ENCODE measurements at regions not wholly inside any gene's neighbourhood (a gene's known extent, or its start where the extent isn't known, plus 50 kb on each side); places are given as distances from the start of the nearest gene placed in this dataset.

- no TSS peak for BruUV-seq (replicated peaks)
- no peak for ATAC-seq
- Histone ChIP-seq H3K9me3 (replicated peaks; ENCODE audit: control insufficient read depth, insufficient read depth, low read depth, low read length) (no peaks in the 10 kb centered on the region), H3K27ac (ENCODE audit: extremely low read depth, low read depth, low read length) (no peak overlapping the region), H2AFZ (ENCODE audit: low read depth, low read length) (no peak overlapping the region), H4K20me1 (replicated peaks; ENCODE audit: control insufficient read depth, insufficient read depth, low read length) (no peaks in the 10 kb centered on the region), H3K4me1 (replicated peaks in 1 of 2; ENCODE audit: control insufficient read depth in 2 of 2, insufficient read depth in 2 of 2, low read length in 2 of 2) (no peaks in the 10 kb centered on the region), H3K36me3 (ENCODE audit: control insufficient read depth, insufficient read depth, low read length) (no peaks in the 10 kb centered on the region), H3K9me1 (ENCODE audit: control insufficient read depth, insufficient read depth, low read length) (no peaks in the 10 kb centered on the region), H3K79me2 (ENCODE audit: control insufficient read depth, insufficient read depth, low read length) (no peaks in the 10 kb centered on the region), H3K4me3 (no peak overlapping the region), H3K9ac (ENCODE audit: insufficient read depth in 1 of 2, low read depth in 2 of 2, low read length in 2 of 2) (no peak overlapping the region), H3K27me3 (ENCODE audit: control insufficient read depth in 2 of 2, insufficient read depth in 2 of 2, low read length in 2 of 2) (no peaks in the 10 kb centered on the region), H3K4me2 (ENCODE audit: insufficient read depth, low read length) (no peak overlapping the region)
- no peak for DNase-seq (ENCODE audit: extremely low read depth in 1 of 4, low spot score in 3 of 4)
- no peak for FAIRE-seq
- in situ Hi-C loops (cut with MboI) = no loop called here
- intact Hi-C loops (cut with micrococcal nuclease) = no loop called here
- ChIA-PET POLR2A (no interaction called here), CTCF (ENCODE audit: low intra/inter-chr PET ratio) (no interaction called here)
- TF ChIP-seq FOXA1 (IDR thresholded peaks at IDR 0.05; ENCODE audit: borderline replicate concordance) = no peak
- TF ChIP-seq ARID2 (IDR thresholded peaks at IDR 0.05) = no peak
- no peak for TF ChIP-seq GTF2A2 (tag; IDR thresholded peaks at IDR 0.05)
- TF ChIP-seq RBM15 (IDR thresholded peaks at IDR 0.05; ENCODE audit: insufficient read depth, low read length) = no peak
- no peak for TF ChIP-seq ZBTB49 (CRISPR knock-in tag; IDR thresholded peaks at IDR 0.05; ENCODE audit: borderline replicate concordance)
- no peak for TF ChIP-seq GABPA (tag; conservative IDR thresholded peaks at IDR 0.05; ENCODE audit: low read depth)
- TF ChIP-seq ZBTB7A (IDR thresholded peaks at IDR 0.05; ENCODE audit: borderline replicate concordance, control insufficient read depth, low read depth, low read length) = no peak
- TF ChIP-seq TSHZ1 (CRISPR knock-in tag; IDR thresholded peaks at IDR 0.05) = no peak
- TF ChIP-seq SREBF2 (CRISPR knock-in tag; IDR thresholded peaks at IDR 0.05) = no peak
- no peak for TF ChIP-seq BACH1 (tag; IDR thresholded peaks at IDR 0.05)
- no peak for TF ChIP-seq ZNF717 (CRISPR knock-in tag; IDR thresholded peaks at IDR 0.05)
- no peak for TF ChIP-seq DLX4 (CRISPR knock-in tag; IDR thresholded peaks at IDR 0.05)
- no peak for TF ChIP-seq MYNN (IDR thresholded peaks at IDR 0.05)
- no peak for TF ChIP-seq MYNN (CRISPR knock-in tag; IDR thresholded peaks at IDR 0.05)
- no peak for TF ChIP-seq RBFOX2 (IDR thresholded peaks at IDR 0.05; ENCODE audit: low read depth, low read length)
- no peak for TF ChIP-seq ZNF134 (CRISPR knock-in tag; conservative IDR thresholded peaks at IDR 0.05)
- no peak for TF ChIP-seq HDAC8 (tag; IDR thresholded peaks at IDR 0.05)
- TF ChIP-seq SPI1 (IDR thresholded peaks at IDR 0.05; ENCODE audit: borderline replicate concordance, low read depth, low read length) = no peak
- no peak for TF ChIP-seq ZBTB9 (CRISPR knock-in tag; IDR thresholded peaks at IDR 0.05)
Observed at GRCh38 chr15:94174399-94174802, 57.0 kb upstream of the MCTP2 start.

Measured in K562 (cell line).